Heart left ventricle (tissue), 13 donors: ENCODE measurements at regions not wholly inside any gene's neighbourhood (a gene's known extent, or its start where the extent isn't known, plus 50 kb on each side); places are given as distances from the start of the nearest gene placed in this dataset.

Source experiments
- CTCF ChIP-seq, 12 donors: fragments of 200-600 bp; sonication (generic) in 4 of 12; IDR thresholded peaks; one replicate each; pipeline versions ENCODE4 v1.5.0 to v1.8.0; 2018 to 2022; ENCODE audit warnings: antibody characterized with exemption in 12 of 12, mild to moderate bottlenecking in 5 of 12
- POLR2A ChIP-seq, 2 donors: fragments of 450-650 bp; IDR thresholded peaks; one replicate each; pipeline ENCODE4 v1.6.1; 2017; ENCODE audit warnings: antibody characterized with exemption in 2 of 2, mild to moderate bottlenecking in 2 of 2, moderate library complexity in 2 of 2
- donor health status: ischemic (EF 13 %, LVEDD 7.1; RV severe dilation, severe dysfunction).
- donor health status: DM: no; HTN: yes; CAD: no.
- donor health status: DM: no; HTN: no; CAD: no.
- donor health status: ischemic (EF 25% LVEDD 6.9; RV normal size, moderate dysfunction).
- donor health status: ischemic (EF 25% LVEDD 5.7; RV mildly dilated, moderate dysfunction).
- donor health status: ischemic (EF 35%, LVEDD 5.7; RV mildly dilated, moderate dysfunction).
- donor health status: nonischemic (EF 11% LVEDD 7.7; RV severe dilation, severe dysfunction).
- donor health status: DM: yes; HTN: yes; CAD: no.
- donor health status: PGD.
- donor health status: ischemic (EF 29% LVEDD 5.4; RV normal size, mild dysfunction).
- donor health status: nonischemic (EF 23%, LVEDD 6.1; RV moderate dilation, normal function).

- TF ChIP-seq CTCF (IDR thresholded peaks at IDR 0.05) (no peak), POLR2A (IDR thresholded peaks at IDR 0.05) (no peak)
Observed at GRCh38 chr18:72041313-72042032, 502.7 kb downstream of the CBLN2 start.
